ENCODE measurements at regions not wholly inside any gene's neighbourhood (a gene's known extent, or its start where the extent isn't known, plus 50 kb on each side); places are given as distances from the start of the nearest gene placed in this dataset.

- POLR2A ChIA-PET: no interaction called here
- Mint-ChIP-seq H3K27ac (no peak overlapping the region), H3K4me3 (no peak overlapping the region), H3K36me3 (no peaks in the 10 kb centered on the region), H3K9me3 (no peaks in the 10 kb centered on the region), H3K27me3 (no peaks in the 10 kb centered on the region), H3K4me1 (peaks cover 8% of the 10 kb centered on the region)
- ATAC-seq (ENCODE audit: low read depth) (no peak), DNase-seq (peak; percentile 9)
Observed at GRCh38 chr9:93900971-93901861, 53.9 kb downstream of the BARX1 start.

GRCh38 chr9:93900436-93900819, 54.7 kb downstream of the BARX1 start:
- Mint-ChIP-seq H3K36me3 (no peaks in the 10 kb centered on the region), H3K27me3 (no peaks in the 10 kb centered on the region), H3K4me1 (peaks cover 8% of the 10 kb centered on the region), H3K27ac (no peak overlapping the region), H3K4me3 (no peak overlapping the region), H3K9me3 (no peaks in the 10 kb centered on the region)
- POLR2A ChIA-PET: no interaction called here
- ATAC-seq (ENCODE audit: low read depth): no peak
- DNase-seq: peak; percentile 5

- H3K9me3 Mint-ChIP-seq: no peaks in the 10 kb centered on the region
- POLR2A ChIA-PET: no interaction called here
- peaks cover 8% of the 10 kb centered on the region for H3K4me1 Mint-ChIP-seq
- no peaks in the 10 kb centered on the region for H3K27me3 Mint-ChIP-seq
- H3K36me3 Mint-ChIP-seq: no peaks in the 10 kb centered on the region
- DNase-seq: peak; percentile 23
- no peak for ATAC-seq (ENCODE audit: low read depth)
- H3K4me3 Mint-ChIP-seq: no peak overlapping the region
- no peak overlapping the region for H3K27ac Mint-ChIP-seq
Observed at GRCh38 chr9:93899609-93900435, 55.3 kb downstream of the BARX1 start.

- DNase-seq (peak; percentile 18), ATAC-seq (ENCODE audit: low read depth) (no peak)
- Mint-ChIP-seq H3K9me3 (no peaks in the 10 kb centered on the region), H3K36me3 (no peaks in the 10 kb centered on the region), H3K4me1 (peaks cover 8% of the 10 kb centered on the region), H3K4me3 (no peak overlapping the region), H3K27me3 (no peaks in the 10 kb centered on the region), H3K27ac (peak overlapping the region; percentile 83)
- POLR2A ChIA-PET: no interaction called here
Observed at GRCh38 chr9:93898502-93899426, 56.4 kb downstream of the BARX1 start.

GRCh38 chr9:93898026-93898425, 57.1 kb downstream of the BARX1 start:
- Mint-ChIP-seq H3K27ac (peak overlapping the region; percentile 83), H3K36me3 (no peaks in the 10 kb centered on the region), H3K4me1 (peaks cover 8% of the 10 kb centered on the region), H3K4me3 (no peak overlapping the region), H3K9me3 (peaks cover under 1% of the 10 kb centered on the region), H3K27me3 (no peaks in the 10 kb centered on the region)
- POLR2A ChIA-PET: no interaction called here
- DNase-seq (no peak), ATAC-seq (ENCODE audit: low read depth) (peak; percentile 73)

DNA sequence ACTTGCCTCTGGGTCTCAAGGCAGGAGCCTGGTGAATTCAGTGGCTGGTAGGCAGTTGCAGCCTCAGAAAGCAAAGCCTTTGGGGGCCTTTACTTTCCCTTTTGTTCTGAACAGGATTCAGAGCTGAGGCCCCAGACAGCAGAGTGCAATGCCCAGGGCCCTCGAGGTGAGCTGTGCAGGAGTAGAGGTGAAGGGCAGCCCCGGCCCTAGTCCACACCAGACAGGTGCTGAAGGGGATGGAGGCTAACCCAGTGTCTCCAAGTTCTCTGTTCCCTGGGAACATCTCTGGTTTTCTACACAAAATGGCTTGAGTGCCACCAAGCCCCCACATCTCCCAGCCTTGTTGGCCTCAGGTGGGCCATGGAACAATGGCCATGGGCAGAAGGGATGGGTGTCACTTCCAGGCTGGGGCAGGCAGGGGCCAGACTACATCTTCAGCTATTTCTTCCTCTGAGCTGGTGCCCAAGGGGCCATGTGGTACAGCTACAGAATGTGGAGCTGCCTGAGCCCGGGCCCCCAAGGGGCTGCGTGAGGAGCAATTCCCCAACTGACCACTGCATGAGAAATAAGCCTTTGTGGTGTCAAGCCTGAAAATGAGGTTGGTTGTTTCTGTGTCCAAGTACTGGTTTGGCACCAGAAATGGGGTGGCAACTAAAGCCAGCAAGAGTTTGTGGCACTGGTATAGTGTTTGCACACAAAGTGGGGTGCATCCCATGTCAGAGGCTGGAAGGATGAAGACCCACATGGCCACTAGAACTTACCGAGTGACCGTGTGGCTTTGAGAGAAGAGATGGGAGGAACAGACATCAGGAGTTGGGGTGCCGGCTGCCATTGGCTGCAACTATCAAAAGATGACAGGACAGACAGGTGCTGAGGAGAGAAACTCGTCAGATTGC, 57.8 kb downstream of the BARX1 start:
- Mint-ChIP-seq H3K36me3 (no peaks in the 10 kb centered on the region), H3K4me3 (no peak overlapping the region), H3K9me3 (peaks cover 5% of the 10 kb centered on the region), H3K27ac (peak overlapping the region; percentile 83), H3K4me1 (peaks cover 8% of the 10 kb centered on the region), H3K27me3 (no peaks in the 10 kb centered on the region)
- POLR2A ChIA-PET: no interaction called here
- DNase-seq (no peak), ATAC-seq (ENCODE audit: low read depth) (no peak)

DNA sequence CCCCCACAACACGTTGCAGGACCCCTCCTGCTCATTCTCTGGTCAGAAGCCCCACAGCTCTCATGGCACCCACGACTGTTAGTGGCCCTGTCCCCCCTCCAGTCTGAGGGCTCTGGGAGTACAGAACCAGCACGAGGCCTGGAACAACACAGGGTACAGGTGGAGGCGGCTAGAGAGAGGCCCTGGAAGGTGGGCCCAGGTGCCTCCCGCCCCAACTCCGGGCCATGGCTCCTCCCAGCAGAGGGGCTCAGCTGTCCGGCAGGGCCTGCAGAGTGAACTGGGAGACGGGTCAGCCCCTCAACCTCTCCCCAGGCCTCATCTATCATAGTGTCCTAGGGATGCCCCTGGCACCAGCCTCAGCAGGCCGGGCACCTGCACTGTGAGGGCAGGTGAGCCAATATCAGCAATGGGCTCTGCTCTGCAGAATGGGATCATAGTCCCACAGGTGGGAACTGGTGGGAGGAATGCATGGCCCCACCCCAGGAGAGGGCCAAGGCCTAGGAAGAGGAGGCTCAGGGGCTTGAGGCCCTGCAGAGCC, 58.6 kb downstream of the BARX1 start:
- H3K36me3 Mint-ChIP-seq: no peaks in the 10 kb centered on the region

GRCh38 chr9:93896093-93896492, 59.1 kb downstream of the BARX1 start:
- Mint-ChIP-seq H3K36me3 (no peaks in the 10 kb centered on the region), H3K4me3 (no peak overlapping the region), H3K4me1 (peaks cover 8% of the 10 kb centered on the region), H3K27me3 (no peaks in the 10 kb centered on the region), H3K9me3 (peaks cover 5% of the 10 kb centered on the region), H3K27ac (no peak overlapping the region)
- POLR2A ChIA-PET: no interaction called here
- DNase-seq (no peak), ATAC-seq (ENCODE audit: low read depth) (no peak)

More for the DNA sequence above, 58.6 kb downstream of the BARX1 start:
- no peak for DNase-seq
- H3K4me3 Mint-ChIP-seq: no peak overlapping the region
- H3K9me3 Mint-ChIP-seq: peaks cover 5% of the 10 kb centered on the region
- H3K4me1 Mint-ChIP-seq: peaks cover 8% of the 10 kb centered on the region
- H3K27ac Mint-ChIP-seq: no peak overlapping the region
- ATAC-seq (ENCODE audit: low read depth): no peak
- H3K27me3 Mint-ChIP-seq: no peaks in the 10 kb centered on the region
- POLR2A ChIA-PET: no interaction called here

GRCh38 chr9:93895535-93895934, 59.6 kb downstream of the BARX1 start:
- POLR2A ChIA-PET: no interaction called here
- H3K4me1 Mint-ChIP-seq: peaks cover 8% of the 10 kb centered on the region
- H3K9me3 Mint-ChIP-seq: peaks cover 5% of the 10 kb centered on the region
- H3K27me3 Mint-ChIP-seq: no peaks in the 10 kb centered on the region
- H3K36me3 Mint-ChIP-seq: no peaks in the 10 kb centered on the region
- H3K4me3 Mint-ChIP-seq: no peak overlapping the region
- DNase-seq (no peak), ATAC-seq (ENCODE audit: low read depth) (no peak)
- H3K27ac Mint-ChIP-seq: no peak overlapping the region

- ATAC-seq (ENCODE audit: low read depth): no peak
- peaks cover 5% of the 10 kb centered on the region for H3K9me3 Mint-ChIP-seq
- no peak overlapping the region for H3K27ac Mint-ChIP-seq
- DNase-seq: no peak
- no peaks in the 10 kb centered on the region for H3K36me3 Mint-ChIP-seq
- H3K27me3 Mint-ChIP-seq: no peaks in the 10 kb centered on the region
- no peak overlapping the region for H3K4me3 Mint-ChIP-seq
- H3K4me1 Mint-ChIP-seq: peaks cover 8% of the 10 kb centered on the region
- POLR2A ChIA-PET: no interaction called here
Observed at GRCh38 chr9:93894691-93895079, 60.5 kb downstream of the BARX1 start.

DNA sequence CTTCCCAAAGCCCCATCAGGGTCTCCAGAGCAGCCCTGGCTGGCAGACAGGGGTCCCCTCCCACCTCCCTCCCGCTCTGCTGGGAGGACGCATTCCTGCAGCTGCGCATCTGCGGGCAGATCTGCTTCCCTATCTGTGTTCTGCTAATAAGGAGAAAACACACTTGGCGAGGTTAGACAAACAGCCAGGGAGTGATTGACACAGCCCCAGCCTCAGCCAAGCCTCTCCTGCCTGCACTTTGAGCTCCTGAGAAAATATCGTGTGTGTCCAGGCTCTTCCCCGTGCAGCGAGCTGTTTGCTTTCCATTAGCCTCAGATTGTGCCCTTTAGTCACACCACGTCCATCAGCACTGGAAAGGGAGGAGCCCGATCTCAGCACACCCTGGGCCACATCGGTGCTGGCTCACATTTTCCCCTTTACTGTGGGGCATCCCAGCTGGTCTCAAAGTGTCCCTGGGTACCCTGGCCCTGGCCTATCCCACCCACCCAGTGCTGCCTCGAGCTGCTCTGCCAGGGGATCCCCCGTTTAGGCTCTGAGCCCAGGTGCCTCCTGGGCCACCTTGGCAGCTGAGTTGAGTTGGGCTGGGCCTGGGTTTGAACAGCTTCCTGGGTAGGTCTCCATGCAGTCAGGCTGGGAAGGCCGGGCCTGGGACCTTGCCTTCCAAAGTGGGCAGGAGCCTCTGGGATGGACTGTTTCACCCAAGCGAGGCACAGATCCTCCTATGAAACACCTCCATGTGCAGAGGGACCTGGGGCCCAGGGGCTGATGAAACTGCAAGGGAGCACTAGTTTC, 61.1 kb downstream of the BARX1 start:
- no peak for DNase-seq
- no peak for ATAC-seq (ENCODE audit: low read depth)
- POLR2A ChIA-PET: no interaction called here
- Mint-ChIP-seq H3K4me3 (no peak overlapping the region), H3K27ac (no peak overlapping the region), H3K4me1 (peaks cover 8% of the 10 kb centered on the region), H3K9me3 (peaks cover 5% of the 10 kb centered on the region), H3K36me3 (no peaks in the 10 kb centered on the region), H3K27me3 (no peaks in the 10 kb centered on the region)

DNA sequence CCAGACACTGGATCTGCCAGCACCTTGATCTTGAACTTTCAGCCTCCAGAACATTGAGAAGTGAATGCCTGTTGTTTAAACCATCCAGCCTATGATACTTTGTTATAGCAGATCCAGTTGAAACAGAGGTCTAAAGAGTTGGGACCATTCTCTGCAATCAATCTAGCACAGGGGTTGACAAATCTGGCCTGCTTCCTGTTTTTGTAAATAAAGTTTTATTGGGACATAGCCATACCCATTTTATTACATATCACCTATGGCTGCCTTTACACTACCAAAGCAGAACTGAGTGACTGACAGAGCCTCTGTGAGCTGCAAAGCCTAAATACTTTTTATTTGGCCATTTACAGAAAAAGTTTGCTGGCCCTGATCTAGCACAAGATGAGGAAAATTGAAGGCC, 62.0 kb downstream of the BARX1 start:
- Mint-ChIP-seq H3K4me3 (no peak overlapping the region), H3K27me3 (no peaks in the 10 kb centered on the region)
- ATAC-seq (ENCODE audit: low read depth): no peak

More for the DNA sequence above, 62.0 kb downstream of the BARX1 start:
- H3K27ac Mint-ChIP-seq: no peak overlapping the region
- no peaks in the 10 kb centered on the region for H3K36me3 Mint-ChIP-seq
- H3K9me3 Mint-ChIP-seq: peaks cover 5% of the 10 kb centered on the region
- POLR2A ChIA-PET: no interaction called here
- no peak for DNase-seq
- peaks cover 5% of the 10 kb centered on the region for H3K4me1 Mint-ChIP-seq

All from activated naive CD8-positive, alpha-beta T cell treated with anti-CD3 and anti-CD28 coated beads, Interleukin-2, amount 10 ng/mL, durations not matched to agents 7 days and 5 days (primary cell).